ENCODE measurements at regions not wholly inside any gene's neighbourhood (a gene's known extent, or its start where the extent isn't known, plus 50 kb on each side); places are given as distances from the start of the nearest gene placed in this dataset.

DNA sequence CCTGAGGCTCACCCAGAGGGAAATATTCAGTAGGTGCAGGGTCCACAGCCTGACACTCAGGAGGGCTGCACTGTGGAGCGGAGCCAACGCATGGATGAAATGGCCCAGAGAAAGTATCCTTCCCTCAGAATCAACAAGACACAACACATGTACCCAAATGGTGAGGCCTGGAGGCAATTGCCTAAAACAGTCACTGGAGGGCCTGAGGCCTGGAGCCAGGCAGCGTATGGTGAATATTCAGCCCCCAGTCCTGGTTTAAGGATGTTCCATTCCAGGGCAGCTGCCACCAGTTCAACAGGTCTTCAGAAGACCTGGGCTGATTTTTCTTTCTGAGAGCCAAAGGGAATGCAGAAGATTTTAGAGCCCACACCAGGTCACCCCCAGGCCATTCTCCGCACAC lies 264.8 kb downstream of the INSC start:
- DNase-seq (ENCODE audit: low spot score), result no peak

DNA sequence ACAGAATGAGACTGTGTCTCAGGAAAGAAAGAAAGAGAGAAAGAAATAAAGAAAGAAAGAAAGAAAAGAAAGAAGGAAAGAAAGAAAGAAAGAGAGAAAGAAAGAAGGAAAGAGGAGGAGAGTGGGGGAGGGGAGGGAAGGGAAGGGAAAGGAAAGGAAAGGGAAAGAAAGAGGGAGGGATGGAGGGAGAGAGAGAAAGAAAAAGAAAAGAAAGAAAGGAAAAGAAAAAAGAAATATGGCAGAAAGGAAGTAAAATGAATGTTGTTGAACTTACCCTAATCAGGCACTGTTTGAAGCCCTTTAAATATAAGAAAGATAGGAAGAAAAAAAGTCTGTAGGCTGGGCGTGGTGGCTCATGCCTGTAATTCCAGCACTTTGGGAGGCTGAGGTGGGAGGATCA lies 276.1 kb downstream of the INSC start:
- no peak for DNase-seq (ENCODE audit: low spot score)

DNA sequence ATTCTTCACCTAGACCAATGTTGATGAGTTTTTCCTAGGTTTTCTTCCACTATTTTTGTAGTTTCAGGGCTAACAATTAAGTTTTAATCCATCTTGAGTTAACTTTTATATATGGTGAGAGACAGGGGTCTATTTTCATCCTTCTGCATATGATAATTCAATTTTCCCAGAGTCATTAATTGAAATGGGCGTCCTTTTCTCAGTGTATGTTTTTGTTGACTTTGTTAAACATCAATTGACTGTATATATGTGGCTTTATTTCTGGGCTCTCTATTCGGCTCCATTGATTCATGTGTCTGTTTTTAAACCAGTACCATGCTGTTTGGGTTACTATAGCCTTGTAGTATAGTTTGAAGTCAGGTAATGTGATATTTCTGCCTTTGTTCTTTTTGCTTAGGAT lies 282.1 kb downstream of the INSC start:
- no peak for DNase-seq (ENCODE audit: low spot score)

DNA sequence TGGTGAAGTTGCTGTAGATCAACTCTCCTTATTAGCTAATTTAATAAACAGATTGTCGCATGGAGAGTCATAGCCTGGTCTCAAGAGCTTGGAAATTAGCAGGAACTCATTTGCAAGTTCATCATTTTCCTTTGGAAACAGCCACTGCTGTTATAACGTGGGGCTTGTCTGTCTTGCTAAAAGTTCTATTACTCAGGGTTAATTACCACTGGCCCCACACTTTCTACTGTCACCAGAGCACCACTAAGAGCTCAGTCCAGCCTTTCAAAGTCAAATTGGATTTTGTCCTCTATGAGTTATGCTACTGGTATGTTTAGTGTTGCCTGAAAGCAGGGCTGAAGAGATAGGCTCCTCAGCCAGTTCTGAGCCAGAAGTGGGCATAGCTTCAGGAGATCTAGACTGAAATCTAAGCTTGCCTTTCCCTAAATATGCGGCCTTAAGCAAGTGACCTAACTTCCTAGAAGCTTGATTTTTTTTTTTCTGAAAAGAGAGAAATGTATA lies 292.2 kb downstream of the INSC start:
- no peak for DNase-seq (ENCODE audit: low spot score)

DNA sequence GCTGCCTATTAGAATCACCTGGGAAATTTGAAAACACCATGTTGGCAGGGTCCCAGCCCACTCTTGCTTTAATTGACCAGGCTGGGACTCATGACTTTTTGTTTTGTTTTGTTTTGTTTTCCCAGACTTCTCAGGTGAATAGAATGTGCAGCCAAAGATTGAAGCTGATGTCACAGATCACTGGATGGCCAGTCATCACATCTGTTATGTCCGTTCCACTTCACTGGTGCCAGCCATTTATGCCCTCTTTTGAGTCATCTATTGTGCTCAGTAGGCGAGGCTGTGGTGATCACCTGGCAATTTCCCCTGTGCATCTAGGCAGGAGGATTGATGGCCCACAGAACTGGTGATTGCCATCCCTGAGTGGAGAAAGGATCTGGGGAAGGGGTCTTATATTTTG lies 297.3 kb downstream of the INSC start:
- no peak for DNase-seq (ENCODE audit: low spot score)

DNA sequence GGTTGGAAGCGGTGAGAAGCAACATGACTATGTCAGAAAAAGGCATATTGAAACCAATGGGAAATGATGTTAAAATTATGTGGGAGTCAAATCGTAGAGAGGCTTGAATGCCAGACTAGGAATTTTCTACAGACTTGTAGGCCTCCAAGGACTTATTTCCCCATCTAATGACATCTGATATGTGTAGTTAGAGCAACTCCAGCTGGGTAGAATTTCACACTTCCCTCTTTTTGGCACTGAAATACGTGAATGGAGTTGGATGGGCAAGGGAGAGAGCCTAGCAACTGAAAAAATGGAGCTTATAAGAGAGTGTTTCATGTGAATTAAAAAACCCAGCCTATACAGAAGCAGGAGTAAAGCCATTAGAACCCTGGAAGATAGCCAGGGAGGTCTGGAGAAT lies 304.2 kb downstream of the INSC start:
- DNase-seq (ENCODE audit: low spot score), result no peak

DNA sequence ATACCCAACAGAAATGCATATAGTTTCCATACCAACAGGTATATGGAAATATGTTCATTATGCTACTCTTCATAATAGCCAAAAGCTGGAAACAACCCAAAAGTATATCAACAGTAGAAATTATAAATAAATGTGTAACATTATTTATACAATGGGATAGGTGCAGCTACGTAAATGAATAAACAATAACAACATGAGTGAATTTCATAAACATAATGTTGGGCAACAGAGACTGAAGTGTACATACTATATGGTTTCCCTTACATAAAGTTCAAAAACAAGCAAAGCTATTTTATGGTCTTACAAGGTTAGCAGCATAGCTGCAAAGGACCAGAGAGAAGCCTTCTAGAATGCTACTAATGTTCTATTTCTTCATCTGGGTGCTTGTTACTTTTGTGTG lies 305.0 kb downstream of the INSC start:
- no peak for DNase-seq (ENCODE audit: low spot score)

DNA sequence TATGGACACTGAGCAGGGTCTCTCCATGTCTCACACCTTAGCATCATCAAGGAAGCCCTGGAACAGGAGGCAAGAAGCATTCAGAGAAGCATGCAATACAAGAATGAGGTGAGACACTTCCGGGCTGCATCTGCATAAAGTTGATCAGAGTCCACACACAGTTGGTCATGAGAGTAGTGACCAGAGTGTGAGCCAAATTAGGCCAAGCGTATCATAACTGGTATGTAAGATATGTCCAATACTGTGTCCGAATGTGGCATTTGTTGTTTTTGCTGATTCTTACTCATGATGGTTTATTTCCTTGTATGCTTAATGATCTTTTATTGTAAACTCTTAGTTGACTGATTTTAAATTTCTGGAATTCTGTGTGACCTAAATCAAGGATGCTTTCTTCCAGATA lies 315.7 kb downstream of the INSC start:
- DNase-seq (ENCODE audit: low spot score), result no peak

DNA sequence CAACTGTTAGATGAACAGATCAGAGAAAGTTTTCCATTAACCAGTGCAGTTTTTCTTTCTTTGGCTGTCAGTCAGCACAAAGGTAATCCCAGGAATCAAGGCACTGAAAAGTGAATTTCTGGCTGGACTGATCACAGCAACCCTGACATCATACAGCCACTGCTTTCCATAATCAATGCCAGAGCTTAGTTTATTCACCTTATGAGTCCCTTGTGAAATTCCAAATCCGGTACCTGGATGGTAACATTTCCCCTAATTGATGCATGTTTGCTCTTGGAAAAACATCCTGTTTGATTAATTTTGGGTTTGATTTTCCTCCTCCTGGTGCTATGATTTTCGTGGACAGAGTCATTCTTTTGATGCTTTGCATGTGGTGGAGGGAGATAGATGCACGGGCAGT lies 319.8 kb downstream of the INSC start:
- DNase-seq (ENCODE audit: low spot score), result no peak

DNA sequence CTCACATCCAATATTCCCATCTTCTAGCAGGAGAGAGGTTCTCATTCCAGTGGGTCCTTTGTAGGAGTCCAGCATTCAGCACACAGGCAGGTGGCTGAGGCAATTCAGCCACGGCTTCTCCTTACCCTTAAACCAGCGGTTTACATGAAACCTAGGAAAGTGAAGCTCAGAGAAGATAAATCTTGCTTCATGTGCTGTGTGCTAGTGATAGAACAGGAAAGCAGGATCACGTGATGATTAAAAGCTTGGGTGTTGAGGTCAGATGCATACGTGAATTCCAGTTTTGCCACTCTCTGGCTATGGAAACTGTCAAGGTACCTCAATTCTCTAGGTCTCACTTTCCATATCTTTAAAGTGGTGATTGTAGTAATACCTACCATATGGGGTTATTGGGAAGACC lies 331.6 kb downstream of the INSC start:
- no peak for DNase-seq (ENCODE audit: low spot score)

DNA sequence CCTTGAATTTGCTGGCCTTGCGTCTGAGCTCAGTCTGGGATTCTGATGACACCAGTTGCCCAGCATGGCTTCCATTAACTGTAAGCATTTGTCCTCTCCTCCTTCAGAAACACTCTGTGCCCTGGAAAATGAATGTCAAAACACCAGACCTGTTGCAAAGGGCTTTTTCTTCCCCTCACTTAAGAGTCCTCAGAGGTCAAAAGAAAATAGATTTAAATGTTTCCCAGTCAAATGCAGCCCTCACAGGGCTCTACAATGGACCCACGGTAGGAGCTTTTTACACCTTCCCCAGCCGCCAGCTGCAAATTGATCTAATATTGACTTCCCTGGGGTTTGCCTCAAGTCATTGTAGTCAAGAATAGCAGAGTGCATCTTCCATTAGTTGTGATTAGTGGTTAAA lies 332.2 kb downstream of the INSC start:
- DNase-seq (ENCODE audit: low spot score), result no peak

DNA sequence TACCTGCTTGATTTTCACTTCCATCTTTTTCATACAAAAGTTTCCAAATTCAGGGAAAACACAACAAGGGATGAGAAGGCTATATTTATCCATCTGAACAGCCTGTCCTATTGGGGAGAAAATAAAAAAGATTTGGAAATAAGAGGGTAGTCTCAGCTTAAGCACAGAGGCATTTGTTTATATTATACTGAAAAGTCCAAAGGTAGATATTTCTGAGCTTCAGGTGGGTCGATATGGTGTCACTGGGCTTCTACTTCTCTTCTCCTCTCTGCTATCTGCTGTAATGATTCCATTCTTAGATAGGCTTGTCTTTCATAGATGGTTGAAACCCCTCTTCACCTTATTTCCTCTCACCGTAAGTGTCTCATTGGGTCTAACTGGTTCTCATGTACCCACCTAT lies 337.0 kb downstream of the INSC start:
- DNase-seq (ENCODE audit: low spot score), result no peak

DNA sequence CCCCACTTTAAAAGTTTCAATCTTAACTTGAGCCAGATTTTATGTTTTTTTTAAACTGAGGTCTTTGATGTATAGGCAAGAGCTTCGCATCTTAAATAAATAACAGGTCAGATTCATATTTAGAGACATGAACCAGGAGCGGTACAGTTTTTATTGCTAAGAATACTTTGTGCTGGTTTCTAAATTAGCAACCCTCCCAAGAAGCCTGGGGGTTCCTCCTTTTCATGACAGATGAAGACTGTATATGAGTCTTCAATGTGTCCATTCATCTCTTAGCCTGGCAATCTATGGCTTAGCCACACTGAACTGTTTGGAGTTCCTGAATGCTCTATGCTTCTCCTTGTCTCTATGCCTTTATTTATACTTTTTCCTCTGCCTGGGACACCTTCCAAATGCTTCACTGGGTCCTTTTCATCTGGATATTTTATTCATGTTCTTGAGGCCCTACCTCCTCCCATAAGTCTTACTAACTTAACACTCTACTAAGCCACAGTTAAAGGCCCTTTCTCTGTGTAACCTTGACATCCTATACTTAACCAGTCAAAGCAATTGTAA lies 338.6 kb downstream of the INSC start:
- no peak for DNase-seq (ENCODE audit: low spot score)

DNA sequence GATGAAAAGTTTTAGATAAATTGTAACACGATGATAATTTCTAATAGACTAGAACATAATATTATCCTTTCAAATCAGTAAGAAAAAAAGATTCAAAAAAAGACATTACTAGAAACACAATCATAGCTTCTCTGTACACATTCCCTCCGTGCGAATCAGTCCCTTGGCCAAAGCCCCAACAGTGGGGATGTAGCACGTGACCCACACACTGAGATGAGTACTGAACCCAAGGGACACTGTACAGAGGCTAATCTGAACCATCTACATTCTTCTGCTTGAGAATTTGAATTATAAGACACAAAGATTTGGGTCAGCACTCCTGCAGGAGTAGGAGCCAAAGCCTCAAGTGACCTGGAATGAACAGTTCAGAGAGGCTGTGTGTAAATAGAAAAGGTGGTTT lies 353.7 kb downstream of the INSC start:
- DNase-seq (ENCODE audit: low spot score), result peak; percentile 33

DNA sequence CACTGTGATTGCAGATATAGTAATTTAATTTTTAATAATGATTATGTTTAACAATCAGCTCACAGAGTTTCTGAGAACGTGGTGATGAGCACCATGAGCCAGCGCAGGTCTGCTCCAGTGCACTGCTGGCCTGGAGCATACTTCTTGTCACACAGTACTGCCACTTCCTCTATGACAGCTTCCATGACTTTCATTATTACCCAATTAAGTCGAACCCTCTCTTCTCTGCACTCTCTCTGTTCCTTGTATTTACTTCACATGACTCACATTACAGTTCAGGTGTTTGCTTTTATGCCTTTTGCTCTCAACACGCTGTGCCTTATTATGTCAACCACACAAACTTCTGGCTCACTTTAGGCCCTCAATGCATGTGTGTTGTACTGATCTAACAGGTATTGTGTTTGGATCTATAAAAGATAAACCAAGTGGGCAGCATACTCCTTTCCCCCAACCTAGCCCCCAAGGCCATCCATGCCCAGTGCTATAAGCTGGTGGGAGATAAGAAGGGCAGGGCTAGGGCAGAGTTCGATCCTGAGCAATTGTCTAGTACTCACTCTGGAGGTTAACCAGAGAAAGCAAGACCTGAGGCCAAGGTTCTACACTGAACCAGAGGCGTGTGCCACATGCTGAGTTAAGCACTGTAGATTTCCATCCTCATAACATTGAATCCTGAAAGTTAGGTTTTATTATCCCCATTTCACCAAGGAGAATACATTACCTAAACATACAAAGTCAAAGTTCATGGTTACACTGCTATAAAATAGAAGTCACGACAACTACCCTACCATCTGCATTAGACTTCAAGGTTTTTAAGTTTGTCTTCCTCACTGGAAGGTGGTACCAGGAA lies 356.5 kb downstream of the INSC start:
- no peak for DNase-seq (ENCODE audit: low spot score)

DNA sequence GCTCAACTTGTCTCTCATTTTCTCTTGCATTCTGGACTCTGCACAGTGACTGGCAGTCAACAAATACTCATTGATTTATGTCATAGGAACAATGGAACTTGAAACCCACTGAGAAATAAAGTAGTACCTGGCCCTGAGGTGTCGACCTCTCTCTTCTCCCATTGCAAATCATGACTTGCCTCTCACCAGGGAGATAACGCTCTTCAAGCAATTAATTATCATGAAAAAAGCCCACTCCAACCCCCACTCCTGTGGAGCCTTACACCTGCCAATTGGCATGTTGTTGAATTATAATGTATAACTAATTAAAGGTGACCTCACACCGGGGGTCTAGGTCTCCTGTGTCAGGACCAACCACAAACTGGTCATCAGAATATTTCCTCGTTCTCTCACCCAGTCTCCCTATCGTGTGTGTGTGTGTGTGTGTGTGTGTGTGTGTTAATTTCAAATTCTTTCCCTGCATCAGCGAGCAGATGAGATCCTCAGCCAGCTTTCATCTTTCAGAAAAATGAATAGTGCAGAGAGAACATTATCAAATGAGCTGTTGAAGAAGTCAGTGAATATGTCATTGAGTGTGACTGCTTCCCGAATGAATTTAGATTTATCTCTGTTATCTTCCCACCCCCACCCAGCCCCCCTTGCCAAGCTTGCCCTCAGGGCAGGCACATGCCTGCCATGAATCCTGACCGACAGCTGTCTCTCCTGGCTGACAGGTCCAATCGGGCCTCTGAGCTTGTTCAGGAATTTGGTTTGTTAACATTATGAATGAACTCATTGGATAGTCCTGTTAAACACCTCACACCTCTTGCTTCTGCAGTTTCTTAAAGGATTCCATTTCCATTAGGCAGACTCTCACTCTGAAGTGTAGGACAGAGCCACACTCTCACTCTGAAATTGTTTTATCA lies 357.4 kb downstream of the INSC start:
- no peak for DNase-seq (ENCODE audit: low spot score)

DNA sequence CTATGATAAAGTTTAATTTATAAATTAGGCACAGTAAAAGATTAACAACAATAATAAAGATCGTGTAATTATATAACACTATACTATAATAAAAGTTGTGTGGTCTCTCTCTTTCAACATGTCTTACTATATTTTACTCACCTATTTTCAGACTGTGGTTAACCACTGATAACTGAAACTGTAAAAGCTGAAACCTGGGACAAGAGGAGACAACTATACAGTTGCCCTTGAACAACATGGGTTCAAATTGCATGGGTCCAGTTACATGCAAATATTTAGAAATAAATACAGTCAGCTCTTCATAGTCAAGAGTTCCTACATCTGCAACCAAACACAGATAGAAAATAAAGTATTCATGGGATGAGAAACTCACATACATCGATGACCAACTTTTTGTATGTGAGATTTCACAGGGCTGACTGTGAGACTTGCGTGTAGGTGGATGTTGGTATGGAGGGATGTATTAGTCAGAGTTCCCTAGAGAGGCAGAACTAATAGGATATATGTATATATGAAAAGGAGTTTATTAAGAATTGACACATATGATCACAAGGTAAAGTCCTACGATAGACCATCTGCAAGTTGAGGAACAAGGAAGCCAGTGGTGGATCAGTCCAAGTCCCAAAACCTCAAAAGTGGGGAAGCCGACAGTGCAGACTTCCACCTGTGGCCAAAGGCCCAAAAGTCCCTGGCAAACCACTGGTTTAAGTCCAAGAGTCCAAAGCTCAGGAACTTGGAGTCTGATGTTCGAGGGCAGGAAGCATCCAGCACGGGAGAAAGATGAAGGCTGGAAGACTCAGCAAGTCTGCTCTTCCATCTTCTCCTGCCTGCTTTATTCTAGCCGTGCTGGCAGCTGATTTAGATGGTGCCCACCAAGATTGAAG lies 359.5 kb downstream of the INSC start:
- no peak for DNase-seq (ENCODE audit: low spot score)

DNA sequence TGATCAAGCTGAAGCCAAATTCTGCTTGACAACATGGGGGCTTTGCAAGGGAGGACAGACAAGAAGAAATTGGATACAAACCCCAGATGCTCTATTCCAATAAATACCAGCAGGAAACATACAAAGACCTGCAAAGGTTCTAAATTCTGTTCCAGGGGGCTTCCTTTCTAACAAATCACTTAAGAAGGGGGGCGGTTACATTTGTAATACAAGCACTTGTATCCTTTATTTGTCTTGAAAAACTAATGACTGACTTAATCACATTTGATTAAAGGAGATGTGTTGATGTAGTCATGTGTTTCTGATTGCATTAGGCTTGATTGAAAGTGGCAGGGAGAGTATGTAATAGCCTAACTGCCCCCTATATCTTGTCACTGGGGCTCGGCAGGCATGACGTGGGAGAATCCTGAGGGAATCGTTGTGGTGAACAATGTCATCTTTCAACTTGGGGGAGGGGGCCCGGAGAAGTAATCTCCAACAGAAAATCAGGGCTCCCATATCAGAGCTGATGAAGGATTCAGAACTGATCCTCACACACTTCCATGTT lies 361.7 kb downstream of the INSC start:
- DNase-seq (ENCODE audit: low spot score), result no peak

DNA sequence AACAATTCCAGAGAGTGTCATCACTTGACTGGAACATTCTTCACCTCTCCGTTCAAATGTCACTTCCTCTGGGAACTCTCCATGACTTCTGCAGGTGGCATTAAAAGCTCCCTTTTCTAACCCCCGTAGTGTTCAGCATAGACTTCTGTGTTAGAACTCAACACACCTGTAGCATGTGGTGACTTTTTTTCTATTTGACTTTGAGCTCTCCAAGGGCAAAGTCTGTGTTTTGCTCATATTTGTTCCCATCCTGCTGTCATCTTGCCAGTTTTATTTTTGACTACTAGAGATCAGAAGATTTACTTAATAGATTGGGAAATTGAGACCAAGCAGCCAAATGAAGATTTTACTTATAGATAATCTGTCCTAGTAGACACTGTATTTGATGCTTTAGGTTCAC lies 367.1 kb downstream of the INSC start:
- no peak for DNase-seq (ENCODE audit: low spot score)

DNA sequence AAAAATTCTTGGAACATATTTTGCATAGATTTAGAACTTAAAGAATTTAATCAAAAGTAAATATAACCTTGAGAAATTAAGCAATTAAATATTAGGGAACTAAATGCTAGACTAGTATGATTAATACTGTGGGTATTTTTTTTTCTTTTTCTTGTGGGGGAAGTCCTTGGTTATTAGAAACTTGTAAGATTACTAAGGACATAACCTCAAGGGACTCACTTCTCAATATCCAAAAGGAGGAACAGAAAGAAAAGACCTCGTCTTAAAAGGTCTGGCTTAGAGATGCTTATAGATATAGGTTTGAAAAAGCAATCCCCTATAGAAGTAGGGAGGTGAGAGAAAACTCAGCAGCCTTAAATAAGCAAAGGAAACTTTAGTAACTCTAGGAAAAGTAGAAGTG lies 368.5 kb downstream of the INSC start:
- no peak for DNase-seq (ENCODE audit: low spot score)

DNA sequence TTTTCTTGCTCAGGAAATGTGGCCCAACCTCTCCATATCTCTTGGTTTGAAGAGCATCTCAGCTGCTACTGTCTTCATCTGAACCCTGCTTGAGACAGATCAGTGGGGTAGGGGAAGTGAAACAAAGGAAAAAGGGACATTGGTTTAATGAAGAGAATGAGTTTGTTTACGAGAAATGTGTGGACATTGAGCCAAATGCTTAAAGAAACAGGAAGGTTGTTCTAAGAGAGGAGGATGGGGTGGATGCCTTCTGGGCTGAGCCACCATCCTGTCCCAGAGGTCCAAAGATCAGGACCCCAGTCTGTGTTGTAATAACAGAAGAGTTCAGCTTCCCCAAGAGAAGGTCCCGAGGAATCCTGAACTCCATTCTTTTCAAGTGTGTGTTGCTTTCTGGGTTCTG lies 369.7 kb downstream of the INSC start:
- DNase-seq (ENCODE audit: low spot score), result no peak

DNA sequence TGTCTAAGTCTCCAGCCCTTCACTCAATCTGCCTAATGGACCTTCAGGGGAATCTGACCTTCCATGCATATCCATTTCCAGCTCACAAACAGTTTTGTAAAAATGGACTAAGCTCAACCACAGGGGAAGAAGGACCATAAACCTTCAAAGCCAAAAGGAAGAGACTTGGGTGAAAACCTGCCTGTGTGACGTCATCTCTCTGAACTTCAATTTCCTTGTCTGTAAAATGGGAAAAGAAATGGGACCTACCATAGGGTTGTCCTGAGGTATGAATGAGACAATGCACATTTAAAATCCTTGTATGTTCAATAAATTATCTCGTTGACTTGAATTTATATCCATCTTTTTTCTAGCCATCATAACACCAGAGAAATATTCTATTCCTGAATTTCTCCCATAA lies 370.7 kb downstream of the INSC start:
- DNase-seq (ENCODE audit: low spot score), result no peak
